ENCODE measurements at regions not wholly inside any gene's neighbourhood (a gene's known extent, or its start where the extent isn't known, plus 50 kb on each side); places are given as distances from the start of the nearest gene placed in this dataset.

DNA sequence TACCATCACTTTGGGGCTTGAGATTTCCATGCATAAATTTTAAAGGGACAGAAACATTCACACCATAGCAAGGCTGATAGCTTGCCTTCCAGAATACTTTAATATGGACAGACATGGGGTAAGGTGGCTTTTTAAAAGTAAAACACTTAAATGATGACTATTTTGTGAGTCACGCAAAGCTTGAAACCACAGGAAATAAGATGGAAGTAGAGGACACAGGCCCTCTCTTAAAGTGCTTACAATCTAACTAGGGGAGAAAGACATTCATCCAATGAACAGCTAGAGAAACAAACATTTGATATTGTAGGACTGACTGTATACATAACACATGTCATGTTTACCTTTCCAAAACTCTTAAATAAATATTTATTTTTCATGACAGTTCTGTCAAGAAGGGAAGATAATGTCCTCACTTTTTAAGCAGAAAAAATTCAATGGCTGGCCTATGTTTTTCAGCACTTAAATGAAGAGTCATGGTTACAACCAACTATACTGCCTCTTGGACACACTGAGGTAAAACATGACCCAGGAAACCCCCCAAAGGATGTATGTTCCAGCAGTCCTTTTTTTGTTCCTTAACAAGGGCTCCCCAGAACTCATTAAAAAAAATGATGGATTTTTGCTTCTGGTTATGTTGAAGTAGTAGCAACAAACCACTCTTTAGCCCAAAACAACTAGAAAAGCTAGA lies 120.0 kb upstream of the RBMS1 start:
- TF ChIP-seq, protein P1, sequence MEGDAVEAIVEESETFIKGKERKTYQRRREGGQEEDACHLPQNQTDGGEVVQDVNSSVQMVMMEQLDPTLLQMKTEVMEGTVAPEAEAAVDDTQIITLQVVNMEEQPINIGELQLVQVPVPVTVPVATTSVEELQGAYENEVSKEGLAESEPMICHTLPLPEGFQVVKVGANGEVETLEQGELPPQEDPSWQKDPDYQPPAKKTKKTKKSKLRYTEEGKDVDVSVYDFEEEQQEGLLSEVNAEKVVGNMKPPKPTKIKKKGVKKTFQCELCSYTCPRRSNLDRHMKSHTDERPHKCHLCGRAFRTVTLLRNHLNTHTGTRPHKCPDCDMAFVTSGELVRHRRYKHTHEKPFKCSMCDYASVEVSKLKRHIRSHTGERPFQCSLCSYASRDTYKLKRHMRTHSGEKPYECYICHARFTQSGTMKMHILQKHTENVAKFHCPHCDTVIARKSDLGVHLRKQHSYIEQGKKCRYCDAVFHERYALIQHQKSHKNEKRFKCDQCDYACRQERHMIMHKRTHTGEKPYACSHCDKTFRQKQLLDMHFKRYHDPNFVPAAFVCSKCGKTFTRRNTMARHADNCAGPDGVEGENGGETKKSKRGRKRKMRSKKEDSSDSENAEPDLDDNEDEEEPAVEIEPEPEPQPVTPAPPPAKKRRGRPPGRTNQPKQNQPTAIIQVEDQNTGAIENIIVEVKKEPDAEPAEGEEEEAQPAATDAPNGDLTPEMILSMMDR (IDR thresholded peaks at IDR 0.05), result no peak
- TF ChIP-seq POLR2A (IDR thresholded peaks at IDR 0.05), result no peak
- no peak for TF ChIP-seq EP300 (IDR thresholded peaks at IDR 0.05)

Measured in tibial nerve (tissue), 4 donors.